Neutrophil (primary cell): ENCODE measurements at regions not wholly inside any gene's neighbourhood (a gene's known extent, or its start where the extent isn't known, plus 50 kb on each side); places are given as distances from the start of the nearest gene placed in this dataset.

Experiments
- H3K27ac ChIP-seq: fragments of 200-600 bp; sonication (generic); 2 replicates; pipeline ENCODE4 v1.5.1; 2016; ENCODE audit warnings: mild to moderate bottlenecking, moderate library complexity
- H3K27me3 ChIP-seq: fragments of 200-600 bp; sonication (generic); 2 replicates; pipeline ENCODE4 v1.6.0; 2016; ENCODE audit warnings: mild to moderate bottlenecking
- H3K36me3 ChIP-seq: fragments of 200-600 bp; sonication (generic); 2 replicates; pipeline ENCODE4 v1.5.1; 2017
- H3K4me1 ChIP-seq, 2 experiments: fragments of 200-600 bp in 1 of 2; sonication (generic) in 1 of 2; 1 replicate in 1 of 2; 2 replicates in 1 of 2; pipeline versions ENCODE4 v1.5.1 to v1.6.1; 2013 to 2016; ENCODE audit warnings: low read depth in 1 of 2, low read length in 1 of 2, mild to moderate bottlenecking in 1 of 2, moderate library complexity in 1 of 2; ENCODE audit not compliant: control insufficient read depth in 1 of 2, insufficient read depth in 1 of 2
- H3K4me3 ChIP-seq, 2 experiments: fragments of 200-600 bp in 1 of 2; sonication (generic) in 1 of 2; 1 replicate in 1 of 2; 2 replicates in 1 of 2; pipeline ENCODE4 v1.5.1; 2013 to 2016; ENCODE audit warnings: low read depth in 1 of 2, low read length in 1 of 2, mild to moderate bottlenecking in 1 of 2, moderate library complexity in 1 of 2
- H3K9me3 ChIP-seq: fragments of 200-600 bp; sonication (generic); 2 replicates; pipeline ENCODE4 v1.5.1; 2016
- TF ChIP-seq, protein P1 (sequence below): fragments of 200-600 bp; sonication (generic); IDR thresholded peaks from 2 replicates; pipeline ENCODE4 v1.5.1; 2016; ENCODE audit warnings: antibody characterized with exemption

- Histone ChIP-seq H3K4me3 (no peak overlapping the region), H3K27ac (no peak overlapping the region), H3K4me1 (no peaks in the 10 kb centered on the region), H3K27me3 (no peaks in the 10 kb centered on the region), H3K9me3 (no peaks in the 10 kb centered on the region), H3K36me3 (no peaks in the 10 kb centered on the region)
- TF ChIP-seq, protein P1, sequence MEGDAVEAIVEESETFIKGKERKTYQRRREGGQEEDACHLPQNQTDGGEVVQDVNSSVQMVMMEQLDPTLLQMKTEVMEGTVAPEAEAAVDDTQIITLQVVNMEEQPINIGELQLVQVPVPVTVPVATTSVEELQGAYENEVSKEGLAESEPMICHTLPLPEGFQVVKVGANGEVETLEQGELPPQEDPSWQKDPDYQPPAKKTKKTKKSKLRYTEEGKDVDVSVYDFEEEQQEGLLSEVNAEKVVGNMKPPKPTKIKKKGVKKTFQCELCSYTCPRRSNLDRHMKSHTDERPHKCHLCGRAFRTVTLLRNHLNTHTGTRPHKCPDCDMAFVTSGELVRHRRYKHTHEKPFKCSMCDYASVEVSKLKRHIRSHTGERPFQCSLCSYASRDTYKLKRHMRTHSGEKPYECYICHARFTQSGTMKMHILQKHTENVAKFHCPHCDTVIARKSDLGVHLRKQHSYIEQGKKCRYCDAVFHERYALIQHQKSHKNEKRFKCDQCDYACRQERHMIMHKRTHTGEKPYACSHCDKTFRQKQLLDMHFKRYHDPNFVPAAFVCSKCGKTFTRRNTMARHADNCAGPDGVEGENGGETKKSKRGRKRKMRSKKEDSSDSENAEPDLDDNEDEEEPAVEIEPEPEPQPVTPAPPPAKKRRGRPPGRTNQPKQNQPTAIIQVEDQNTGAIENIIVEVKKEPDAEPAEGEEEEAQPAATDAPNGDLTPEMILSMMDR: no peak
Measured at GRCh38 chr14:87196436-87196835, 796.5 kb downstream of the GALC start.

- no peaks in the 10 kb centered on the region for H3K27me3 ChIP-seq
- no peaks in the 10 kb centered on the region for H3K9me3 ChIP-seq
- H3K36me3 ChIP-seq: no peaks in the 10 kb centered on the region
- TF ChIP-seq, protein P1: no peak
- H3K27ac ChIP-seq: no peak overlapping the region
- no peaks in the 10 kb centered on the region for H3K4me1 ChIP-seq
- no peak overlapping the region for H3K4me3 ChIP-seq
Measured at GRCh38 chr14:87187786-87188185, 805.2 kb downstream of the GALC start.

DNA sequence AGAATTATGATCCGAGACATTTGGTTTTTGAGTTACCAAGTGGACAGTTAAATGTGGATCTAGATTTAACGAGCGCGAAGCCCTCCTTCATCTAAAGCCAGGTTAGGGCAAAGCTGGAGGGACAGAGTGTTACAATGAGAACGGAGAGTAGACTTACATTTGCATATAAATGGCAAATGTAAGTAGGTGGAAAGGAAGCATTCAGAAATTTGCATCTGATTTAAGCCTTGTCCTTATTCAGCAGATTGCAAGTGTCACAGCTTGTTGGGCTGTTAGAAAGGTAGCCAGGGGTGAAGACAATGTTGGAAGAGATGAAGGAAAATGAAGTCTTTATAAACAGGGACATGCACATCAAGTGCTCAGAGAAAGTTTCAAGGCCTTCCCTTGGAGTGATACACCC, 806.2 kb downstream of the GALC start:
- TF ChIP-seq, protein P1: no peak
- Histone ChIP-seq H3K4me1 (no peaks in the 10 kb centered on the region), H3K36me3 (no peaks in the 10 kb centered on the region), H3K27ac (no peak overlapping the region), H3K4me3 (no peak overlapping the region), H3K9me3 (no peaks in the 10 kb centered on the region), H3K27me3 (no peaks in the 10 kb centered on the region)

DNA sequence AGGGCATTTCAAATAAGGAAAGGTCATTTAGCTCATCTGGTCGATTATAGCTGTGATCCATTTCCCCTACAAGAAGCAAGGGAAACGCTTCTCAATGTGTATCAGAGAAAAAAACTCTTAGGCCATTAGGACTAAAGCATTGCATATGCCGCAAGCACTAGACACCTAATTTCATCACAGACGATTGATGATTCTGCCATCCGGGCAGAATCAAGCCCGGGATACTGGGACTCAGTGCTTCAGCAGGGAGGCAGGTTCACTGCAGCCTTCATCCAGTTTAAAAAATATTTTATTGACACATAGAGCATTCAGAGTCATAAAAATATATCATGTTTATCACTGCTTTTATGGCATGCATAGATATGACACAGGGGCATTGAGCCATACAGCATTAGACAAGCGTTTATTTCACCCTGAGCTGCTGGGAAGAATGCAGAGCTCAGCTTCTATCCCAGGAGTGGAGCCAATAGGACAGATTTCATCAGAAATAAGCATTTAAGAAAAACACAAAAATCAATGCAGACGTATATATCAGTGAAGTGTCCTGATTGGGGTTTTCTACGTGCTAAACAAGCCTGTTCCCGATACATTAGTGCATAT, 806.9 kb downstream of the GALC start:
- no peaks in the 10 kb centered on the region for H3K4me1 ChIP-seq
- TF ChIP-seq, protein P1: no peak
- no peaks in the 10 kb centered on the region for H3K27me3 ChIP-seq
- no peak overlapping the region for H3K27ac ChIP-seq
- no peak overlapping the region for H3K4me3 ChIP-seq
- no peaks in the 10 kb centered on the region for H3K9me3 ChIP-seq
- no peaks in the 10 kb centered on the region for H3K36me3 ChIP-seq

DNA sequence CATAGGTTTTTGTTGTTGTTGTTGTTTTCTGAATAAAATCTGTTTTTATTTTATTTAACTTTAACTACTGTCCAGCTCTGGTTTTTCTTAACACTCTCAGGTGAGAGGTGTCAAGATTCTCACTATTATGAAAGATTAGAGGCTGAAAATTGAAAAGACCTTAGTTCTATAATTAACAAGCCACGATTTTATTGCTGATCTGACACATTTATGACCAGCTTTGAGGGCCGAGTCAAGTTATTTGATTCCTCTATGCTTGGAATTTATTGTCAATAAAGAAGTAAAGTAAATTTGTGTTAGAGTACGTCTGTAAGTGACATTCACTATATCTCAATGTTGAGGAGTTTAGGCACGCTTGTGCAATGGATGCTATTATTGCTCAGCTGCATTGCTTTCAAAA, 808.8 kb downstream of the GALC start:
- no peaks in the 10 kb centered on the region for H3K27me3 ChIP-seq
- H3K9me3 ChIP-seq: no peaks in the 10 kb centered on the region
- H3K27ac ChIP-seq: no peak overlapping the region
- no peak overlapping the region for H3K4me3 ChIP-seq
- TF ChIP-seq, protein P1: no peak
- no peaks in the 10 kb centered on the region for H3K4me1 ChIP-seq
- H3K36me3 ChIP-seq: no peaks in the 10 kb centered on the region

GRCh38 chr14:87181288-87181687, 811.7 kb downstream of the GALC start:
- H3K27me3 ChIP-seq: no peaks in the 10 kb centered on the region
- H3K27ac ChIP-seq: no peak overlapping the region
- no peaks in the 10 kb centered on the region for H3K9me3 ChIP-seq
- H3K4me3 ChIP-seq: no peak overlapping the region
- TF ChIP-seq, protein P1: no peak
- no peaks in the 10 kb centered on the region for H3K36me3 ChIP-seq
- H3K4me1 ChIP-seq: no peaks in the 10 kb centered on the region
